ENCODE measurements at regions not wholly inside any gene's neighbourhood (a gene's known extent, or its start where the extent isn't known, plus 50 kb on each side); places are given as distances from the start of the nearest gene placed in this dataset.

DNA sequence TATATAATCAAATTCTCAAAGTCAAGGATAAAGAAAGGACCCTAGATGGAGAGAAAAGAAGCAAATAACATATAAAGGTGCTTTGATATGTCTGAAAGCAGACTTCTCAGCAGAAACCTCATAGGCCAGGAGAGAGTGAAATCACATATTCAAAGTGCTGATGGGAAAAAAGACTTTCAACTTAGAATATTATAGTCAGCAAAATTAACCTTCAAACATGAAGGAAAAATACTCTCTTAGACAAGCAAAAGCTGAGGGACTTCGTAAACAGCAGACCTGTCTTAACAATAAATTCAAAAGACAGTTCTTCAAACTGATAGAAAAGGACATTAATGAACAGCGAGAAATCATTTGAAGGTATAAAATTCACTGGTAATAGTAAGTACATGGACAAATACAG lies 107.2 kb upstream of the KCNH7 start:
- Histone ChIP-seq H3K4me3 (ENCODE audit: low read length) (no peak overlapping the region), H3K9me3 (ENCODE audit: control insufficient read depth, low read length) (no peaks in the 10 kb centered on the region), H3K27me3 (ENCODE audit: control insufficient read depth, insufficient read depth) (no peaks in the 10 kb centered on the region), H3K4me1 (ENCODE audit: control insufficient read depth, insufficient read depth, low read length) (no peaks in the 10 kb centered on the region), H3K27ac (ENCODE audit: low read length) (no peak overlapping the region)
- intact Hi-C loops (cut with DNase I), result no loop called here
- no peak for DNase-seq
- 87% methylated on average over 2 of the region's 2 CpGs for WGBS
- ATAC-seq, result no peak

DNA sequence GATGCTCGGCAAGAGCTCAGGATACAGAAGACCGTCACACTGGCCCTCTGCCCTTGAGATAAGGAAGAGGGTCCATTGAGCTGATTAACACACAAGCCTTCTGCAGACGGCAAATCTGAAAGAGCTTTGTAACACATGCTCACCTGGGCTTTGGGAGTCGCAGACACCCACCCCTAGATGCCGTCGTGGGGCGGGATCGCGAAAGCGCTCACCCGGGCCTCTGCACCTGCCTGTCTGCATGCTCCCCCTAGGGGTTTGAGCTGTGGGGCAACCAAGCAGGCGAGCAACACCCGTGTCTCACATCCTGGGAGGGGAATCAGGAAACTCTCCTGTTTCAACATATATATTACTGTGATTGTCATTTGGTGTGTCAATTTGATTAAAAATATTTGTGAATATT lies 99.8 kb upstream of the KCNH7 start:
- 83% methylated on average over 13 of the region's 13 CpGs for WGBS
- Histone ChIP-seq H3K4me3 (ENCODE audit: low read length) (no peak overlapping the region), H3K9me3 (ENCODE audit: control insufficient read depth, low read length) (no peaks in the 10 kb centered on the region), H3K27ac (ENCODE audit: low read length) (no peak overlapping the region), H3K27me3 (ENCODE audit: control insufficient read depth, insufficient read depth) (no peaks in the 10 kb centered on the region), H3K4me1 (ENCODE audit: control insufficient read depth, insufficient read depth, low read length) (no peaks in the 10 kb centered on the region)
- ATAC-seq (no peak), DNase-seq (peak in 1 of 3 donors; percentile 35)
- intact Hi-C loops (cut with DNase I), result no loop called here

DNA sequence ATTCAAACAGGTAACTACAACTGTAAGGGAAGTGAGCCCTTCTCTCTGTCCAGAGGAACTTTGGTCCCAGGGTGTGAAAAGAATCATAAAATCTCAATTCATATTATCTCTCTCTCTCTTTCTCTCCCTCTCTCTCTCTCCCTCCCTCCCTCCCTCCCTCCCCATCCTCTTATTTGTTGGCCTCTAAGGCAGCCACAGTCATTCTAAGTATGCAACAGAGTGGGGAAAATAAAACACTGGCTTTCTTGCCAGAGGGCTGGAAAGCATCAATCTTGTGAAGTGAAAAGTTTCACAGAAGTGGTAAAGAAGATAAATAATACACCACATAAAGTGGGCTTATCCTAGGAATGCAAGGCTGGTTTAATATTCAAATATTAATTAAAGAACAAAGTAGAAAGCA lies 95.6 kb upstream of the KCNH7 start:
- no peaks in the 10 kb centered on the region for H3K9me3 ChIP-seq (ENCODE audit: control insufficient read depth, low read length)
- no peak overlapping the region for H3K27ac ChIP-seq (ENCODE audit: low read length)
- no peaks in the 10 kb centered on the region for H3K27me3 ChIP-seq (ENCODE audit: control insufficient read depth, insufficient read depth)
- ATAC-seq (no peak), DNase-seq (no peak)
- H3K4me3 ChIP-seq (ENCODE audit: low read length), result no peak overlapping the region
- intact Hi-C loops (cut with DNase I), result no loop called here
- no peaks in the 10 kb centered on the region for H3K4me1 ChIP-seq (ENCODE audit: control insufficient read depth, insufficient read depth, low read length)

DNA sequence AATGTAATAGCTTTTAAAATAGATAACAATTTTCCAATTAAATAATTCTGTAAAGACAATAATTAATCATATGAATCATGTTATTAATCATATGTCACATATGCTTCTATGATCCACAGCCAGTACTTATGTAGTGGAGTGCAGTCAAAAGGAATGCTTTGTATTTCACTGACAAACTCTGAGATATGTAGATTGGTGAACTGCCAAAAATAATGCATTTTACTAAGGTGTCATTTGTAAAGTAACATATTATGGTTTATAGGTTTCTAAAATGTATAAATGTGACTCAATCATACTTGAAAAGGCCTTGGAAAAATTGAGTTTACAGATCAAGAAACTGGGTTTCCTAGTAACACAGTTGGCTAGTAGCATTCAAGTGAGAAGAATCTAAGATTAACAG lies 93.8 kb upstream of the KCNH7 start:
- DNase-seq (no peak), ATAC-seq (no peak)
- H3K27me3 ChIP-seq (ENCODE audit: control insufficient read depth, insufficient read depth), result no peaks in the 10 kb centered on the region
- H3K27ac ChIP-seq (ENCODE audit: low read length), result no peak overlapping the region
- H3K4me1 ChIP-seq (ENCODE audit: control insufficient read depth, insufficient read depth, low read length), result no peaks in the 10 kb centered on the region
- no peaks in the 10 kb centered on the region for H3K9me3 ChIP-seq (ENCODE audit: control insufficient read depth, low read length)
- intact Hi-C loops (cut with DNase I), result no loop called here
- H3K4me3 ChIP-seq (ENCODE audit: low read length), result no peak overlapping the region

DNA sequence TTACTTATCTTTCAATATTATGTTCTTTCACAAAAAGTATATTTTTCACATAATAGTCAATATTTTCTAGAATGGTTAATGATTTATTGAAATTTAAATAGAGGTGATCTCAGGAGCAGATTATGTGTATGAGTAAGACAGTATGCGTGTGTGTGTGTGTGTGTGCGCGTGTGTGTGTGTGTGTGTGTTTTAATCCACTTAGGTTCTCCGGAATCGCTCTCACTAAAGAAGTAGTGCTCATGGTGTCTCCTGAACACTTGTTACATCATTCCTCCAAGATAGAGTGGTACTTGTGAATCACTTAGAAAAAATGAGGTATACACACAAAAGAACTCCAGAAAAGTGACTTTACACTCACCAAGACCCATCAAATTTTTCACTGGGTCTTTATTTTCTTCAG lies 91.0 kb upstream of the KCNH7 start:
- no peak for ATAC-seq
- Histone ChIP-seq H3K27me3 (ENCODE audit: control insufficient read depth, insufficient read depth) (no peaks in the 10 kb centered on the region), H3K9me3 (ENCODE audit: control insufficient read depth, low read length) (no peaks in the 10 kb centered on the region), H3K27ac (ENCODE audit: low read length) (no peak overlapping the region), H3K4me3 (ENCODE audit: low read length) (no peak overlapping the region), H3K4me1 (ENCODE audit: control insufficient read depth, insufficient read depth, low read length) (no peaks in the 10 kb centered on the region)
- intact Hi-C loops (cut with DNase I), result no loop called here
- WGBS, result 76% methylated on average over 5 of the region's 5 CpGs
- DNase-seq, result no peak

DNA sequence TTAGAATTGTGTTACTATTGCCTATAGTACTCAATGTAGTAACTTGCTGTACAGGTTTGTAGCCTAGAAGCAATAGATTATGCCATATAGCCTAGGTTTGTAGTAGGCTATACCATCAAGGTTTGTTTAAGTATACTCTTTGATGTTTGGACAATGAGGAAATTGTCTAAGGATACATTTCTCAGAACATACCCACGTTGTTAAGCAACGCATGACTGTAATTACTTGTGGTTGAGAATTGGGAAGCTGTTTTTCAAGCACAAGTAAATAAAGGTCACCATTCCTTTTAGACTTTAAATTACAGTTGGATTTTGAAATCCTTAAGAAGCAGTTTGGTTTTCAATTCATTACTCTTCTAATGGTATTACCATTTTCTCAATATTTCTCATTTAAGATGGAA lies 89.8 kb upstream of the KCNH7 start:
- intact Hi-C loops (cut with DNase I), result no loop called here
- Histone ChIP-seq H3K9me3 (ENCODE audit: control insufficient read depth, low read length) (no peaks in the 10 kb centered on the region), H3K27ac (ENCODE audit: low read length) (no peak overlapping the region), H3K4me1 (ENCODE audit: control insufficient read depth, insufficient read depth, low read length) (no peaks in the 10 kb centered on the region), H3K27me3 (ENCODE audit: control insufficient read depth, insufficient read depth) (no peaks in the 10 kb centered on the region), H3K4me3 (ENCODE audit: low read length) (no peak overlapping the region)
- ATAC-seq (no peak), DNase-seq (no peak)
- 43% methylated on average over 2 of the region's 2 CpGs for WGBS

DNA sequence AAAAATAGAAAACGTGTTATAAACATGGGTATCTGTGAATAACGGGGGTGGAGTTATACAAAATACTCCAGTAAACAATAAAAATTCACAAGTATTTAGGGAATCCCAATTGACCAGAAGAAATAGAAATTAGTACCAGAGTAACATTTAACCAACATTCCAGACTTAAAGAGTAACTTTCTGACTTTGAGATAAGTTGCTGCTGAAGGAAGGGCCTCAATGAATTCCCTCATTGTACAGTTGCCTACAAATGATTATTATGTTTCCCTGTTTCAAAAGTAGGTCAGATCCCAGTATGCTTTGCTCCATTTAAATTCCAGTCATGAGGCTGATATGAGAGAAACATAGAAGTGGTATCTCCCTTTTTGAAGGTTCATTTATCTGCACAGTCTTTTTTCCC lies 88.3 kb upstream of the KCNH7 start:
- intact Hi-C loops (cut with DNase I), result no loop called here
- ATAC-seq (no peak), DNase-seq (no peak)
- H3K4me3 ChIP-seq (ENCODE audit: low read length), result no peak overlapping the region
- H3K9me3 ChIP-seq (ENCODE audit: control insufficient read depth, low read length), result no peaks in the 10 kb centered on the region
- H3K4me1 ChIP-seq (ENCODE audit: control insufficient read depth, insufficient read depth, low read length), result no peaks in the 10 kb centered on the region
- no peaks in the 10 kb centered on the region for H3K27me3 ChIP-seq (ENCODE audit: control insufficient read depth, insufficient read depth)
- WGBS, result 56% methylated on average over 2 of the region's 2 CpGs
- H3K27ac ChIP-seq (ENCODE audit: low read length), result no peak overlapping the region

DNA sequence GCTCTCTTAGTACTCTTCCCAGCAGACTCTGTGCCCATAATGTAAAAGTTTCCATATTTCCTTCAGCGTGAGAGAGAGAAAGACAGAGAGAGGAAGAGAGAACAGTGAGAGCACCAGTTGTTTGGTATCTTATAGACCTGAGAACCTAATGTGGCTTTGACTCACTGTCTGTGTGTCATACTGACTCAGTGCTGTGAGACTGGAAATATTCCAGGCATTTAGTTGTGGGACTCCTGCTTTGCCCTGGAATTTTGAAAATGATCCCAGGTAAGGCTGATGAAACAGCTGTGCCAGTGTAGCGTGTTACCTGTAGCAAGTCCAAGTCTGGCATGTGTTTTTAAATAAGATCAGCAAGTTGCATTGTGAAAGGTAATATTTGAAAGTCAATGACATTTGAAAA lies 87.9 kb upstream of the KCNH7 start:
- intact Hi-C loops (cut with DNase I), result no loop called here
- 71% methylated on average over 2 of the region's 2 CpGs for WGBS
- no peaks in the 10 kb centered on the region for H3K27me3 ChIP-seq (ENCODE audit: control insufficient read depth, insufficient read depth)
- no peaks in the 10 kb centered on the region for H3K4me1 ChIP-seq (ENCODE audit: control insufficient read depth, insufficient read depth, low read length)
- no peak overlapping the region for H3K27ac ChIP-seq (ENCODE audit: low read length)
- no peaks in the 10 kb centered on the region for H3K9me3 ChIP-seq (ENCODE audit: control insufficient read depth, low read length)
- H3K4me3 ChIP-seq (ENCODE audit: low read length), result no peak overlapping the region
- ATAC-seq, result no peak
- DNase-seq, result no peak

DNA sequence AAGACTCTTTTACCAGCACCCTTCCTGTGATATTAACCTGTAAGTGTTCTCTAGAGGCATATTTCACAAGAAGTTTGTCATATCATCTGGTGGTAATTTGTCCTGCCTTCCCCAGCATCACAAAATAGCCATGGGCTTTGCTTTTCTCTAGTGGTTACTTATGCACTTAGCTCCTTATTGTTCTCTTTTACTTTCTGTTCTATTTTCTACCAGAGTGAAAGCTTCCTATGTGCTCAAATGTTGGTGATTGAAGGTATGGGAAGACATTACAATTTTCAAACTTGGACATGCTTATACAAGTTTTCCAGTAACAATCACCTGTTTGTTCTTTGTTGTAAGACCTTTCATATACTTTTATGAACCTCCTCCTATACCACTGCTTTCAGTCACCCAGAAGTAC lies 87.0 kb upstream of the KCNH7 start:
- intact Hi-C loops (cut with DNase I), result no loop called here

DNA sequence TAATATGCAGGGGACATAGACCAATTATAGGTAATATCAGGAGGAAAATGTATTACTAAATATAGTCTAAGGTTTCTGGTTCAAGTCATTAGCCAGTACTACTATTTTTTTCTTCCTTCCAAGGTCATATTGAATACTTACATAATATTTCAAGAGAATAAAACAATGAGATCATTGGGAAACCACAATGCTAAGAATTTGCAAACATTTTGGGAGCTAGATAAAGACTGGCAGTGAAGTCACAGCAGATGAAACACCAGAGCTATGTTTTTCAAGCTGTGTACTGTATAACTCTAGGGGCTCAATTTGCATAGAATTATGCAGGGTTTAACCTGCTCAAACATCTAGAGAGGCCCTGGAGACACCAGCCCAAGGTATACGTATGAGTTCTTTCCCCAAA lies 80.5 kb upstream of the KCNH7 start:
- 71% methylated on average over 1 of the region's 1 CpG for WGBS
- H3K4me1 ChIP-seq (ENCODE audit: control insufficient read depth, insufficient read depth, low read length), result no peaks in the 10 kb centered on the region
- intact Hi-C loops (cut with DNase I), result no loop called here
- no peak for ATAC-seq
- H3K4me3 ChIP-seq (ENCODE audit: low read length), result no peak overlapping the region
- no peak for DNase-seq
- H3K9me3 ChIP-seq (ENCODE audit: control insufficient read depth, low read length), result no peaks in the 10 kb centered on the region
- no peak overlapping the region for H3K27ac ChIP-seq (ENCODE audit: low read length)
- no peaks in the 10 kb centered on the region for H3K27me3 ChIP-seq (ENCODE audit: control insufficient read depth, insufficient read depth)

More for the DNA sequence above, 87.0 kb upstream of the KCNH7 start:
- Histone ChIP-seq H3K9me3 (ENCODE audit: control insufficient read depth, low read length) (no peaks in the 10 kb centered on the region), H3K27ac (ENCODE audit: low read length) (no peak overlapping the region), H3K4me1 (ENCODE audit: control insufficient read depth, insufficient read depth, low read length) (no peaks in the 10 kb centered on the region), H3K27me3 (ENCODE audit: control insufficient read depth, insufficient read depth) (no peaks in the 10 kb centered on the region), H3K4me3 (ENCODE audit: low read length) (no peak overlapping the region)
- no peak for DNase-seq
- no peak for ATAC-seq

DNA sequence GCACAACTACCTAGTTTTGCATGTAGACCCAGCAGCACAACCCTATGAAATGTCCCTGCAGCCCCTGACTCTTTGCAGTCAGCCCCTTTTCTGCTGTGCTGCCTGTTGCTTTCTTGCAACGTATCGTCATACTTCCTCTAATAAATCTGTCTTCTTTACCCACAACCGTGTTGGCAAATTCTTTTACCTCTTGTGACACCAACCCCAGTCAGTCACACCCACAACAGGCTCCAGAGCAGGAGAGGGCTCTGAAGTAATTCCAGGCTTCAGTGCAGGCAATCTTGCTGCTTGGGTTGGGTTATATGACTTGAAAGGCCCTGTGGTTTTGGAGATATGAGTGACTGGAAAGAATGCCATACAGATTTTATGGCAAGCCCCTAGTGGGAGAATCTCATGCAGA lies 79.1 kb upstream of the KCNH7 start:
- DNase-seq (no peak), ATAC-seq (no peak)
- H3K9me3 ChIP-seq (ENCODE audit: control insufficient read depth, low read length), result no peaks in the 10 kb centered on the region
- H3K27me3 ChIP-seq (ENCODE audit: control insufficient read depth, insufficient read depth), result no peaks in the 10 kb centered on the region
- no peak overlapping the region for H3K4me3 ChIP-seq (ENCODE audit: low read length)
- no peaks in the 10 kb centered on the region for H3K4me1 ChIP-seq (ENCODE audit: control insufficient read depth, insufficient read depth, low read length)
- intact Hi-C loops (cut with DNase I), result no loop called here
- no peak overlapping the region for H3K27ac ChIP-seq (ENCODE audit: low read length)
- WGBS, result 64% methylated on average over 3 of the region's 3 CpGs

DNA sequence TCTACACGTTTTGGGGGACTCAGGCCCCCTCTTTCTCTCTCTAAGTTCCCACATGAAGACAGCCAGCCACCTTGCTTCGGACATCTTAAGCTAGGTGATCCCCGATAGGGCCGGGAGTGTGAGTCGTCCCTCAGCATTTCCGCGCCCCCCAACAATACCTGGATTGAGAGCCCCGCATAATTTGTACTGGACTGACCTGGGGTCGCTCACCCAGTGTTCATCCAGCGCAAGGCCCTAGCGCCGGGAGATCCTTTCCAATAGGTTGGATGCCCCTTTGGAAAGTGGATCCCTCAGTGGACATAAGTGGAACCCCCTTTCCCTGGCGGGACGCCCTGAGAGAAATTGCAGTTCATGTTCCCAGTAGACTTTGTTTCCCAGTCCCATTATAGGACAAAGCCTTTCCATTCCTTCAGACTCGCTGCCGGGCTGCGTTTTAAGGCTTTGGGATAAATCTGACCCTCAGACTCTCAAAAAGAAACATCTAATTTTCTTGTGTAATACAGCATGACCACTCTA lies 77.8 kb upstream of the KCNH7 start:
- no peak for ATAC-seq

More for the DNA sequence above, 77.8 kb upstream of the KCNH7 start:
- intact Hi-C loops (cut with DNase I), result no loop called here
- Histone ChIP-seq H3K4me3 (ENCODE audit: low read length) (no peak overlapping the region), H3K4me1 (ENCODE audit: control insufficient read depth, insufficient read depth, low read length) (no peaks in the 10 kb centered on the region), H3K9me3 (ENCODE audit: control insufficient read depth, low read length) (no peaks in the 10 kb centered on the region), H3K27me3 (ENCODE audit: control insufficient read depth, insufficient read depth) (no peaks in the 10 kb centered on the region), H3K27ac (ENCODE audit: low read length) (no peak overlapping the region)
- 94% methylated on average over 17 of the region's 17 CpGs for WGBS
- DNase-seq, result peak in 2 of 3 donors; percentile 11 to 21
